GM12878 (cell line): ENCODE measurements at regions not wholly inside any gene's neighbourhood (a gene's known extent, or its start where the extent isn't known, plus 50 kb on each side); places are given as distances from the start of the nearest gene placed in this dataset.

Source experiments
- ATAC-seq: fragments of 200-7000 bp; cut with Tn5 transposase; 3 replicates; pipeline ENCODE4 v1.9.1; 2020; ENCODE audit warnings: mild to moderate bottlenecking, moderate library complexity
- BruUV-seq: library from RNA; stranded (reverse); fragments of 400-500 nt; replicated peaks from 2 replicates; lab custom pipeline; 2021; lab: Mats Ljungman, UMichigan
- CTCF ChIA-PET: fragments of 300-600 bp; sonication (Branson Sonifier 250); formaldehyde crosslinking; extraction: SDS; loops from one replicate; lab custom pipeline; 2021; ENCODE audit warnings: inconsistent platforms; lab: Yijun Ruan, JAX
- POLR2A ChIA-PET: fragments of 350-600 bp; formaldehyde crosslinking; extraction: SDS; loops from one replicate; lab custom pipeline; 2021; ENCODE audit warnings: inconsistent platforms; lab: Charles Lee
- RAD21 ChIA-PET: fragments of 300-600 bp; sonication (Branson Sonifier 250); formaldehyde crosslinking; loops from one replicate; lab custom pipeline; 2023; ENCODE audit warnings: antibody characterized with exemption; ENCODE audit not compliant: unreplicated experiment; lab: Charles Lee
- SMC1A ChIA-PET: fragments of 300-600 bp; sonication (Branson Sonifier 250); formaldehyde crosslinking; loops from one replicate; lab custom pipeline; 2023; ENCODE audit not compliant: unreplicated experiment, uncharacterized antibody; lab: Charles Lee
- DNase-seq: peaks from one replicate; pipeline ENCODE4 v3.0.0-alpha.2; 2011; ENCODE audit warnings: low read depth, low spot score
- FAIRE-seq: peaks from 3 replicates; lab custom pipeline; 2011; peaks lifted over from hg19 to GRCh38; lab: Jason Lieb, UNC
- H2AFZ ChIP-seq: 2 replicates; pipeline ENCODE4 v1.6.0; 2011; ENCODE audit warnings: low read depth, low read length, control low read depth; ENCODE audit not compliant: control insufficient read depth
- H3K27ac ChIP-seq: 2 replicates; pipeline ENCODE4 v1.5.1; 2011; ENCODE audit warnings: control low read depth; ENCODE audit not compliant: control insufficient read depth, insufficient read depth
- H3K27me3 ChIP-seq, 2 experiments: replicated peaks in 1 of 2; 2 replicates each; pipeline versions ENCODE4 v1.6.0 to v1.6.1; 2011; ENCODE audit warnings: low read length in 1 of 2; ENCODE audit not compliant: control insufficient read depth in 2 of 2, insufficient read depth in 2 of 2
- H3K36me3 ChIP-seq, 2 experiments: 2 replicates each; pipeline ENCODE4 v1.5.1; 2011; ENCODE audit warnings: low read length in 1 of 2; ENCODE audit not compliant: control insufficient read depth in 2 of 2, insufficient read depth in 2 of 2
- H3K4me1 ChIP-seq: 2 replicates; pipeline ENCODE4 v1.6.1; 2011; ENCODE audit warnings: mild to moderate bottlenecking, low read length, moderate library complexity, mixed read lengths; ENCODE audit not compliant: control insufficient read depth, insufficient read depth
- H3K4me2 ChIP-seq: 2 replicates; pipeline ENCODE4 v1.6.0; 2011; ENCODE audit warnings: control low read depth; ENCODE audit not compliant: control insufficient read depth, insufficient read depth
- H3K4me3 ChIP-seq: fragments of 200-600 bp; sonication (generic); 2 replicates; pipeline ENCODE4 v1.5.1; 2016
- H3K79me2 ChIP-seq: 2 replicates; pipeline ENCODE4 v1.6.0; 2011; ENCODE audit warnings: low read length; ENCODE audit not compliant: control insufficient read depth, insufficient read depth
- H3K9ac ChIP-seq: 2 replicates; pipeline ENCODE4 v1.8.0; 2011; ENCODE audit warnings: low read length, control low read depth, mixed read lengths; ENCODE audit not compliant: control insufficient read depth, insufficient read depth
- H3K9me3 ChIP-seq: replicated peaks from 3 replicates; pipeline ENCODE4 v1.5.1; 2011; ENCODE audit warnings: mild to moderate bottlenecking, low read length; ENCODE audit not compliant: control insufficient read depth, insufficient read depth
- H4K20me1 ChIP-seq: 2 replicates; pipeline ENCODE4 v1.6.0; 2011; ENCODE audit not compliant: control insufficient read depth, insufficient read depth
- ASH2L ChIP-seq: fragments of 300-600, 200-600 bp; sonication (generic); IDR thresholded peaks from 2 replicates; pipeline ENCODE4 v1.6.1; 2017; ENCODE audit warnings: low read depth, mild to moderate bottlenecking, borderline replicate concordance
- BHLHE40 ChIP-seq, 2 experiments: fragments of 450-650 bp in 1 of 2; IDR thresholded peaks; 2 replicates each; pipeline ENCODE4 v1.6.1; 2011 to 2017; ENCODE audit warnings: low read depth in 2 of 2, borderline replicate concordance in 1 of 2, improper control_type of control experiment in 1 of 2, low read length in 1 of 2, mild to moderate bottlenecking in 1 of 2
- IKZF1 ChIP-seq: fragments of 450-650 bp; conservative IDR thresholded peaks from 2 replicates; pipeline ENCODE4 v1.6.1; 2017; ENCODE audit warnings: antibody characterized with exemption, mild to moderate bottlenecking
- IRF4 ChIP-seq: IDR thresholded peaks from 2 replicates; pipeline ENCODE4 v1.6.1; 2011; ENCODE audit warnings: low read depth, low read length
- KAT2A ChIP-seq: conservative IDR thresholded peaks from 2 replicates; pipeline ENCODE4 v1.6.1; 2011; ENCODE audit warnings: low read depth, low read length; ENCODE audit not compliant: control insufficient read depth
- NFYB ChIP-seq: IDR thresholded peaks from 2 replicates; pipeline ENCODE4 v1.6.1; 2011; ENCODE audit warnings: low read depth, mild to moderate bottlenecking, low read length, improper control_type of control experiment, moderate library complexity; ENCODE audit not compliant: insufficient read depth
- PAX8 ChIP-seq: fragments of 450-650 bp; IDR thresholded peaks from 2 replicates; pipeline ENCODE4 v1.6.1; 2017; ENCODE audit warnings: mild to moderate bottlenecking, moderate library complexity
- RBBP5 ChIP-seq: fragments of 200-600 bp; sonication (generic); conservative IDR thresholded peaks from 2 replicates; pipeline ENCODE4 v1.6.1; 2016
- RUNX3 ChIP-seq: IDR thresholded peaks from 2 replicates; pipeline ENCODE4 v1.6.1; 2012; ENCODE audit warnings: low read length, inconsistent platforms
- SMAD5 ChIP-seq: IDR thresholded peaks from 2 replicates; pipeline ENCODE4 v1.6.1; 2016; ENCODE audit warnings: antibody characterized with exemption, low read depth
- ZSCAN29 ChIP-seq: fragments of 450-650 bp; IDR thresholded peaks from 2 replicates; pipeline ENCODE4 v1.6.1; 2017; ENCODE audit warnings: mild to moderate bottlenecking, moderate library complexity
- WGBS: methylation state at CpG from one replicate; pipeline ENCODE4 v1.1.6; 2016; ENCODE audit warnings: low lambda C conversion rate; ENCODE audit not compliant: insufficient replicate concordance, insufficient coverage; ENCODE audit errors: missing lambda C conversion rate; 5-methylcytosine and 5-hydroxymethylcytosine counted together
- in situ Hi-C: fragments of 300-500 bp; cut with MboI; formaldehyde crosslinking; loops from 9 replicates; pipeline ENCODE4 v1.14.3; 2018; ENCODE audit warnings: mixed read lengths
- intact Hi-C: fragments of 100-400 bp; cut with micrococcal nuclease; formaldehyde crosslinking; loops from one replicate; pipeline ENCODE4 v1.14.2; 2022; ENCODE audit not compliant: unreplicated experiment
- TF ChIP-seq, protein P1 (sequence below): IDR thresholded peaks from 2 replicates; pipeline ENCODE4 v1.6.1; 2012; ENCODE audit warnings: low read depth, low read length, improper control_type of control experiment
- TF ChIP-seq, protein P2 (sequence below): IDR thresholded peaks from 2 replicates; pipeline ENCODE4 v1.6.1; 2011; ENCODE audit warnings: borderline replicate concordance, low read depth, mild to moderate bottlenecking, moderate library complexity, low read length; ENCODE audit not compliant: insufficient read depth, poor library complexity, severe bottlenecking
- TF ChIP-seq, protein P3 (sequence below): IDR thresholded peaks from 2 replicates; pipeline ENCODE4 v1.6.1; 2012; ENCODE audit warnings: mild to moderate bottlenecking, low read depth, low read length
- TF ChIP-seq, protein P4 (sequence below): IDR thresholded peaks from 2 replicates; pipeline ENCODE4 v1.6.1; 2011; ENCODE audit warnings: borderline replicate concordance, low read depth, mild to moderate bottlenecking, moderate library complexity, mixed read lengths, low read length; ENCODE audit not compliant: insufficient read depth; ENCODE audit errors: extremely low read length

DNA sequence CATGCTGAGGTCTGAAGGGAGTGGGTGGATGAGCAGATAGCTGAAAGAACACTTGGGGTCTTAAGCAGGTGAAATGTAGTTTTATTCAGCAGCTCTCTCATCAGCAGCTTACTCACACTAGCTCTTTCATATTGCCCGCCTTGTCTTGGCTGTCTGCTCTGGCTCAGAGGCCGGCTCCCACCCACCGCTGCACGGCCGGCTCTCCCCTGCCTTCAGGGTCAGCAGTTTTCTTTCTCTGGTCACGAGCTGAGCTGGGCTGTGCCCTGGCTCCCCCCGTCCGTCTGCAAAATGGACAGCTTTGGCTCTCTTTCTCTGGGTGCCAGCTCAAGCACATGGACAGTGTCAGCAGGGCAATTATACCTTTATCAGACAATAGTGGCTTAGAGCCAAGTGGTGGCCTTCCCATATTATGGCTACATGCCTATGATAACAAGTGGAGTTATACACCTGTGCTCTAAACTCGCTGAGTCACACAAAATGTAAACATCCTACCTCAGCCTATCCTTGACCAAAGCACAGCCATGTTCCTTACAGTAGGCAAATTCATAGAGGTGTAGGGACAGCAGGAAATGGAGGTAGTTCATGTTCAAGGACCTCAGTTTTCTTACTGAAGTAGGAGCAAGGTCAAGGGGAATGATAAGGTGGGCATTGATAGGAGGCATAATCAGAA, 224.8 kb downstream of the SOCS6 start:
- intact Hi-C loops (no loop called here), in situ Hi-C loops (no loop called here)
- FAIRE-seq (no peak), DNase-seq (no peak), ATAC-seq (no peak)
- no peak overlapping the region for H2AFZ ChIP-seq
- SMC1A ChIA-PET: no interaction called here
- H3K4me3 ChIP-seq: no peak overlapping the region
- no peaks in the 10 kb centered on the region for H3K4me1 ChIP-seq
- H4K20me1 ChIP-seq: no peaks in the 10 kb centered on the region
- CTCF ChIA-PET: no interaction called here
- WGBS: 42% methylated on average over 9 of the region's 9 CpGs
- no peaks in the 10 kb centered on the region for H3K36me3 ChIP-seq
- RAD21 ChIA-PET: no interaction called here
- POLR2A ChIA-PET: no interaction called here
- H3K79me2 ChIP-seq: no peaks in the 10 kb centered on the region
- BruUV-seq: no TSS peak
- H3K27ac ChIP-seq: no peak overlapping the region
- no peak overlapping the region for H3K9ac ChIP-seq
- no peaks in the 10 kb centered on the region for H3K27me3 ChIP-seq
- no peak overlapping the region for H3K4me2 ChIP-seq
- no peaks in the 10 kb centered on the region for H3K9me3 ChIP-seq
- TF ChIP-seq SMAD5: no peak
- TF ChIP-seq RBBP5: no peak
- TF ChIP-seq, protein P1, sequence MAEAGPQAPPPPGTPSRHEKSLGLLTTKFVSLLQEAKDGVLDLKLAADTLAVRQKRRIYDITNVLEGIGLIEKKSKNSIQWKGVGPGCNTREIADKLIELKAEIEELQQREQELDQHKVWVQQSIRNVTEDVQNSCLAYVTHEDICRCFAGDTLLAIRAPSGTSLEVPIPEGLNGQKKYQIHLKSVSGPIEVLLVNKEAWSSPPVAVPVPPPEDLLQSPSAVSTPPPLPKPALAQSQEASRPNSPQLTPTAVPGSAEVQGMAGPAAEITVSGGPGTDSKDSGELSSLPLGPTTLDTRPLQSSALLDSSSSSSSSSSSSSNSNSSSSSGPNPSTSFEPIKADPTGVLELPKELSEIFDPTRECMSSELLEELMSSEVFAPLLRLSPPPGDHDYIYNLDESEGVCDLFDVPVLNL: no peak
- no peak for TF ChIP-seq KAT2A
- TF ChIP-seq, protein P2, sequence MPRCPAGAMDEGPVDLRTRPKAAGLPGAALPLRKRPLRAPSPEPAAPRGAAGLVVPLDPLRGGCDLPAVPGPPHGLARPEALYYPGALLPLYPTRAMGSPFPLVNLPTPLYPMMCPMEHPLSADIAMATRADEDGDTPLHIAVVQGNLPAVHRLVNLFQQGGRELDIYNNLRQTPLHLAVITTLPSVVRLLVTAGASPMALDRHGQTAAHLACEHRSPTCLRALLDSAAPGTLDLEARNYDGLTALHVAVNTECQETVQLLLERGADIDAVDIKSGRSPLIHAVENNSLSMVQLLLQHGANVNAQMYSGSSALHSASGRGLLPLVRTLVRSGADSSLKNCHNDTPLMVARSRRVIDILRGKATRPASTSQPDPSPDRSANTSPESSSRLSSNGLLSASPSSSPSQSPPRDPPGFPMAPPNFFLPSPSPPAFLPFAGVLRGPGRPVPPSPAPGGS: no peak
- TF ChIP-seq ZSCAN29: no peak
- no peak for TF ChIP-seq RUNX3
- TF ChIP-seq, protein P3, sequence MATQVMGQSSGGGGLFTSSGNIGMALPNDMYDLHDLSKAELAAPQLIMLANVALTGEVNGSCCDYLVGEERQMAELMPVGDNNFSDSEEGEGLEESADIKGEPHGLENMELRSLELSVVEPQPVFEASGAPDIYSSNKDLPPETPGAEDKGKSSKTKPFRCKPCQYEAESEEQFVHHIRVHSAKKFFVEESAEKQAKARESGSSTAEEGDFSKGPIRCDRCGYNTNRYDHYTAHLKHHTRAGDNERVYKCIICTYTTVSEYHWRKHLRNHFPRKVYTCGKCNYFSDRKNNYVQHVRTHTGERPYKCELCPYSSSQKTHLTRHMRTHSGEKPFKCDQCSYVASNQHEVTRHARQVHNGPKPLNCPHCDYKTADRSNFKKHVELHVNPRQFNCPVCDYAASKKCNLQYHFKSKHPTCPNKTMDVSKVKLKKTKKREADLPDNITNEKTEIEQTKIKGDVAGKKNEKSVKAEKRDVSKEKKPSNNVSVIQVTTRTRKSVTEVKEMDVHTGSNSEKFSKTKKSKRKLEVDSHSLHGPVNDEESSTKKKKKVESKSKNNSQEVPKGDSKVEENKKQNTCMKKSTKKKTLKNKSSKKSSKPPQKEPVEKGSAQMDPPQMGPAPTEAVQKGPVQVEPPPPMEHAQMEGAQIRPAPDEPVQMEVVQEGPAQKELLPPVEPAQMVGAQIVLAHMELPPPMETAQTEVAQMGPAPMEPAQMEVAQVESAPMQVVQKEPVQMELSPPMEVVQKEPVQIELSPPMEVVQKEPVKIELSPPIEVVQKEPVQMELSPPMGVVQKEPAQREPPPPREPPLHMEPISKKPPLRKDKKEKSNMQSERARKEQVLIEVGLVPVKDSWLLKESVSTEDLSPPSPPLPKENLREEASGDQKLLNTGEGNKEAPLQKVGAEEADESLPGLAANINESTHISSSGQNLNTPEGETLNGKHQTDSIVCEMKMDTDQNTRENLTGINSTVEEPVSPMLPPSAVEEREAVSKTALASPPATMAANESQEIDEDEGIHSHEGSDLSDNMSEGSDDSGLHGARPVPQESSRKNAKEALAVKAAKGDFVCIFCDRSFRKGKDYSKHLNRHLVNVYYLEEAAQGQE: no peak
- TF ChIP-seq, protein P4, sequence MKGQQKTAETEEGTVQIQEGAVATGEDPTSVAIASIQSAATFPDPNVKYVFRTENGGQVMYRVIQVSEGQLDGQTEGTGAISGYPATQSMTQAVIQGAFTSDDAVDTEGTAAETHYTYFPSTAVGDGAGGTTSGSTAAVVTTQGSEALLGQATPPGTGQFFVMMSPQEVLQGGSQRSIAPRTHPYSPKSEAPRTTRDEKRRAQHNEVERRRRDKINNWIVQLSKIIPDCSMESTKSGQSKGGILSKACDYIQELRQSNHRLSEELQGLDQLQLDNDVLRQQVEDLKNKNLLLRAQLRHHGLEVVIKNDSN: no peak
- TF ChIP-seq PAX8: no peak
- TF ChIP-seq ASH2L: no peak
- TF ChIP-seq BHLHE40 (IDR thresholded peaks at IDR 0.05; ENCODE audit: borderline replicate concordance in 1 of 2, low read depth in 2 of 2, low read length in 1 of 2): no peak
- TF ChIP-seq IRF4: no peak
- TF ChIP-seq NFYB: no peak
- no peak for TF ChIP-seq IKZF1
